ENCODE measurements at regions not wholly inside any gene's neighbourhood (a gene's known extent, or its start where the extent isn't known, plus 50 kb on each side); places are given as distances from the start of the nearest gene placed in this dataset.

GRCh38 chrX:69077895-69078455 lies 87.3 kb downstream of the PJA1 start:
- DNase-seq (ENCODE audit: low read depth): no peak
- no peak overlapping the region for H3K4me3 ChIP-seq (replicated peaks; ENCODE audit: low read depth, low read length)
- no peak for TF ChIP-seq CTCF (IDR thresholded peaks at IDR 0.05; ENCODE audit: low read length, missing control alignments)

GRCh38 chrX:69076088-69076487 lies 89.2 kb downstream of the PJA1 start:
- TF ChIP-seq CTCF (IDR thresholded peaks at IDR 0.05; ENCODE audit: low read length, missing control alignments): no peak
- no peak overlapping the region for H3K4me3 ChIP-seq (replicated peaks; ENCODE audit: low read depth, low read length)
- no peak for DNase-seq (ENCODE audit: low read depth)

- no peak for DNase-seq (ENCODE audit: low read depth)
- TF ChIP-seq CTCF (IDR thresholded peaks at IDR 0.05; ENCODE audit: low read length, missing control alignments): no peak
These were observed 90.5 kb downstream of the PJA1 start for GRCh38 chrX:69074726-69075125.

GRCh38 chrX:69073721-69074120 lies 91.5 kb downstream of the PJA1 start:
- TF ChIP-seq CTCF (IDR thresholded peaks at IDR 0.05; ENCODE audit: low read length, missing control alignments): no peak
- no peak for DNase-seq (ENCODE audit: low read depth)
- H3K4me3 ChIP-seq (replicated peaks; ENCODE audit: low read depth, low read length): no peak overlapping the region

More at GRCh38 chrX:69074726-69075125, 90.5 kb downstream of the PJA1 start:
- H3K4me3 ChIP-seq (replicated peaks; ENCODE audit: low read depth, low read length): no peak overlapping the region

- H3K4me3 ChIP-seq (replicated peaks; ENCODE audit: low read depth, low read length): no peak overlapping the region
- TF ChIP-seq CTCF (IDR thresholded peaks at IDR 0.05; ENCODE audit: low read length, missing control alignments): no peak
- DNase-seq (ENCODE audit: low read depth): no peak
These were observed 92.0 kb downstream of the PJA1 start for GRCh38 chrX:69073241-69073640.

- DNase-seq (ENCODE audit: low read depth): no peak
- no peak for TF ChIP-seq CTCF (IDR thresholded peaks at IDR 0.05; ENCODE audit: low read length, missing control alignments)
- no peak overlapping the region for H3K4me3 ChIP-seq (replicated peaks; ENCODE audit: low read depth, low read length)
These were observed 92.7 kb downstream of the PJA1 start for GRCh38 chrX:69072486-69073006.

Measured in fibroblast of pulmonary artery (primary cell).